ENCODE measurements at regions not wholly inside any gene's neighbourhood (a gene's known extent, or its start where the extent isn't known, plus 50 kb on each side); places are given as distances from the start of the nearest gene placed in this dataset.
"Not testable (repeated sequence)": the region's sequence is repeated elsewhere in the genome, so short reads cannot be mapped to it uniquely, and the experiment has no call there.

GRCh38 chr13:79966059-79966458 is 374.9 kb downstream of the SPRY2 start:
- no peak for DNase-seq

- no peak for DNase-seq
These were observed 394.4 kb downstream of the SPRY2 start for GRCh38 chr13:79946556-79946955.

GRCh38 chr13:79943346-79944023 is 397.4 kb downstream of the SPRY2 start:
- no peak for DNase-seq

- no peak for DNase-seq
These were observed 399.2 kb downstream of the SPRY2 start for GRCh38 chr13:79941752-79942151.

GRCh38 chr13:79939689-79940088 is 401.2 kb downstream of the SPRY2 start:
- DNase-seq, result no peak

- DNase-seq, result no peak
These were observed 403.1 kb downstream of the SPRY2 start for GRCh38 chr13:79937771-79938216.

GRCh38 chr13:79937311-79937710 is 403.6 kb downstream of the SPRY2 start:
- DNase-seq, result no peak

GRCh38 chr13:79936368-79937136 is 404.4 kb downstream of the SPRY2 start:
- DNase-seq, result no peak

GRCh38 chr13:79935121-79935520 is 405.8 kb downstream of the SPRY2 start:
- no peak for DNase-seq

GRCh38 chr13:79933389-79933788 is 407.5 kb downstream of the SPRY2 start:
- DNase-seq, result no peak

GRCh38 chr13:79932556-79932955 is 408.4 kb downstream of the SPRY2 start:
- no peak for DNase-seq

GRCh38 chr13:79923973-79924556 is 416.9 kb downstream of the SPRY2 start:
- not testable (repeated sequence) for DNase-seq

GRCh38 chr13:79919091-79919490 is 421.8 kb downstream of the SPRY2 start:
- DNase-seq, result no peak

- DNase-seq, result no peak
These were observed 422.3 kb downstream of the SPRY2 start for GRCh38 chr13:79918620-79919019.

GRCh38 chr13:79917628-79918027 is 423.3 kb downstream of the SPRY2 start:
- no peak for DNase-seq

GRCh38 chr13:79915114-79915811 is 425.7 kb downstream of the SPRY2 start:
- DNase-seq, result no peak

- no peak for DNase-seq
These were observed 427.6 kb downstream of the SPRY2 start for GRCh38 chr13:79913141-79913827.

GRCh38 chr13:79912403-79912802 is 428.5 kb downstream of the SPRY2 start:
- no peak for DNase-seq

- no peak for DNase-seq
These were observed 429.9 kb downstream of the SPRY2 start for GRCh38 chr13:79910875-79911540.

GRCh38 chr13:79909644-79910043 is 428.7 kb downstream of the NDFIP2 start:
- no peak for DNase-seq

- DNase-seq, result no peak
These were observed 427.4 kb downstream of the NDFIP2 start for GRCh38 chr13:79908381-79908780.

GRCh38 chr13:79907527-79907926 is 426.6 kb downstream of the NDFIP2 start:
- no peak for DNase-seq

All from activated T-cell treated with anti-CD3 and anti-CD28 coated beads for 4 hours (primary cell).